Astrocyte of the spinal cord (primary cell): ENCODE measurements at regions not wholly inside any gene's neighbourhood (a gene's known extent, or its start where the extent isn't known, plus 50 kb on each side); places are given as distances from the start of the nearest gene placed in this dataset.
A peak's percentile ranks its signal among the peaks of the same experiment; 100 is the strongest.

Experiments used
- DNase-seq: peaks from one replicate; pipeline ENCODE4 v3.0.0; 2011; ENCODE audit warnings: low read depth, low spot score
- H3K4me3 ChIP-seq: 2 replicates; pipeline ENCODE4 v1.5.1; 2011; ENCODE audit warnings: low read depth, mild to moderate bottlenecking, low read length, moderate library complexity
- in situ Hi-C: cut with HindIII; loops from 2 replicates; pipeline ENCODE4 v1.10.0; 2017; ENCODE audit warnings: low sequenced_read_pairs
- TF ChIP-seq, protein P1 (sequence below): IDR thresholded peaks from 2 replicates; pipeline ENCODE4 v1.5.1; 2012; ENCODE audit warnings: low read depth, mild to moderate bottlenecking, low read length, inconsistent platforms

DNA sequence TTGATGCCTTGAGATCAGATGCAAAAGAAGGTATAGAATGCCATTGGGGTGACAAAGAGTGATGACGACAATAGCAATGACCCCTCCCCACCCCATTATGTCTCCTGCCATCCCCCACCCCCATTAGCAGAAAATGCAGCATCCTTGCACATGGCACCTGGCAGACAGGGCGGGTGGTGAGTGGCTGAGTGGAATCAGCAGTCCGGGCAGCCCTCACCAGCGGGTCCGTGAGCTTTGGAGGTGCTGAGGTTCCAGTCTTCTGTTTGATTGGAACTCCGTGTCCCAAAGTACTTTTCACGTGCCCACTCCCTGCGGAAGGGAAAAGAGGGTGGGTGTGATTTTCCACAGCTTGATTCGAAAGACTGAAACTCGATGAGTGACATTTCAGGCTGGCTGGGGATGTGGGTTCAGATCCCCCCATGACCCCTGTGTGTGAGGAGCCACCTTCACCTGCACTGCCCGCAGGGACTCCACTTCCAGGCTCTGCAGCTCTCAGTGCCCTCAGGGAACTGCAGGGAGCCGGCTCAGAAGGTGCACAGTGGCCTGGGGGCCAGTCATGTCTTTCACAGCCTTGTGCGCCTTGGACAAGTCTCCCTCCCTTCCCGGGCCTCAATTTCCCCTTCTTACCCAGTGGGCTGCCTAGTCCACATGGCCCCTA is 130.9 kb downstream of the GLI2 start:
- no peak overlapping the region for H3K4me3 ChIP-seq
- in situ Hi-C loops = no loop called here
- DNase-seq = no peak
- TF ChIP-seq, protein P1, sequence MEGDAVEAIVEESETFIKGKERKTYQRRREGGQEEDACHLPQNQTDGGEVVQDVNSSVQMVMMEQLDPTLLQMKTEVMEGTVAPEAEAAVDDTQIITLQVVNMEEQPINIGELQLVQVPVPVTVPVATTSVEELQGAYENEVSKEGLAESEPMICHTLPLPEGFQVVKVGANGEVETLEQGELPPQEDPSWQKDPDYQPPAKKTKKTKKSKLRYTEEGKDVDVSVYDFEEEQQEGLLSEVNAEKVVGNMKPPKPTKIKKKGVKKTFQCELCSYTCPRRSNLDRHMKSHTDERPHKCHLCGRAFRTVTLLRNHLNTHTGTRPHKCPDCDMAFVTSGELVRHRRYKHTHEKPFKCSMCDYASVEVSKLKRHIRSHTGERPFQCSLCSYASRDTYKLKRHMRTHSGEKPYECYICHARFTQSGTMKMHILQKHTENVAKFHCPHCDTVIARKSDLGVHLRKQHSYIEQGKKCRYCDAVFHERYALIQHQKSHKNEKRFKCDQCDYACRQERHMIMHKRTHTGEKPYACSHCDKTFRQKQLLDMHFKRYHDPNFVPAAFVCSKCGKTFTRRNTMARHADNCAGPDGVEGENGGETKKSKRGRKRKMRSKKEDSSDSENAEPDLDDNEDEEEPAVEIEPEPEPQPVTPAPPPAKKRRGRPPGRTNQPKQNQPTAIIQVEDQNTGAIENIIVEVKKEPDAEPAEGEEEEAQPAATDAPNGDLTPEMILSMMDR = no peak

DNA sequence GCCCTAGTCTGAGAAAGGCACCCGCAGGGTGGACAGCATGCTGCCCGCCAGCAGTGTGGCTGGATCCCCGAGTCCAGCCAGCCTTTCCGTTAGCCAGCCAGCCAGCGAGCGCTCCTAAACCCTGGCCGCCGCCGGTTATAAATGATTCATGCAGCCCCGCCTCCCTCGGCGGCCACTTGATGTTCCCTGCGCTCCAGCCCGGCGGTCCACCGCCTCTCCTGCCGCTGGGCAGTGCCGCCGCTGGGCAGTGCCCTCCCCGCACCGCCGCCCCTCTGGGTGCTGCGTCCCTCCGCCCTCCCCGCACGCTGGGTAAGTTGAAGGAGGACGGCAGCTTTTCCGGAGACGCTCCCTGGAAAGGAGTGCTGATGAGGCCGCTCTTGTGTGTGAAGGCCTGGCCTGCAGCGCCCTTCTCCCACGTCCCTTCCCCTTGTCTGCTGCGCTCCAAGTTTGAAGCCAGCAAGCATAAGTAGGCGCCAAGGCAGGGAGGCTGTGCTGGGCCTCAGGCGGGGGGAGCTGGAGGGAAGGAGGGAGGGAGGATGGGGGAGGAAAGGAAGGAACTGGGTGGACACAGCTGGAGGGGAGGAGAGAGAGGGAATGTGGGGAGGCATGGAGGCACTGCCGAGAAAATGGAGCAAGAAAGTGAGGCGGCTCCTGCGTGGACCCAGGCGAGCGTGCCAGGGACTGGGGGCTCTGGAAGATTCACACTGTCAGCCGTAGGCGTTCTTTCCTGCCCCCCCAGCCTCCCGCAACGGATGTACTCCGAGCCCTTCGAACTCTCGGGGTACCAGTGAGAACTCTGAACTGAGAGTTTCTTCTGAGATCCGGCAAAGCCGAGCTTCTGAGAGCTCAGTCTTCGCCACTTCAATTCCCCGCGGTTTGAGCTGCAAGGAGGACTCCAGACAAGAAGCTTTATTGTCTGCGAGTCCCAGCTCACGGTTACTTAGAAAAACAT is 131.9 kb downstream of the GLI2 start:
- H3K4me3 ChIP-seq = peak overlapping the region; percentile 38
- in situ Hi-C loops = no loop called here
- TF ChIP-seq, protein P1 = no peak
- peak; percentile 86 for DNase-seq

DNA sequence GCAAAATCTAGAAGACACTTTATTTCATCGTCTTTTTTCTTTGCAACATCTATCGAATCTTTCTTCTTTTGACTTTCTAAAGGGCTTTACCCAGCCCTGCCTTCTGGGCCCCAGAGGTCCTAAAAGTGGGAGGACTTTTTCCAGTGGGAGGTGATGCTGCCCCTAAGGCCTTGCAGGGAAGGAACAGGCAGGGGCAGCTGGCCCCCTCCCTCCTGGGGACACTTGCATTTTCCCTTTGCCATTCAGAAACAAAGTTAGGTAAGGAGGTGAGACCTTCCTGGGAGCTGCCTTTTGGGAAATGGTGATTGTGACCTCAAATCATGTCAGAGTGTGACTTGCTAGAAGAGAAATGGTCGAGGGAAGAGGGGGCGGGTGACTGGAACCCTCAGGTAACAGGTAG is 132.7 kb downstream of the GLI2 start:
- in situ Hi-C loops = no loop called here
- H3K4me3 ChIP-seq = no peak overlapping the region
- TF ChIP-seq, protein P1 = no peak
- no peak for DNase-seq

DNA sequence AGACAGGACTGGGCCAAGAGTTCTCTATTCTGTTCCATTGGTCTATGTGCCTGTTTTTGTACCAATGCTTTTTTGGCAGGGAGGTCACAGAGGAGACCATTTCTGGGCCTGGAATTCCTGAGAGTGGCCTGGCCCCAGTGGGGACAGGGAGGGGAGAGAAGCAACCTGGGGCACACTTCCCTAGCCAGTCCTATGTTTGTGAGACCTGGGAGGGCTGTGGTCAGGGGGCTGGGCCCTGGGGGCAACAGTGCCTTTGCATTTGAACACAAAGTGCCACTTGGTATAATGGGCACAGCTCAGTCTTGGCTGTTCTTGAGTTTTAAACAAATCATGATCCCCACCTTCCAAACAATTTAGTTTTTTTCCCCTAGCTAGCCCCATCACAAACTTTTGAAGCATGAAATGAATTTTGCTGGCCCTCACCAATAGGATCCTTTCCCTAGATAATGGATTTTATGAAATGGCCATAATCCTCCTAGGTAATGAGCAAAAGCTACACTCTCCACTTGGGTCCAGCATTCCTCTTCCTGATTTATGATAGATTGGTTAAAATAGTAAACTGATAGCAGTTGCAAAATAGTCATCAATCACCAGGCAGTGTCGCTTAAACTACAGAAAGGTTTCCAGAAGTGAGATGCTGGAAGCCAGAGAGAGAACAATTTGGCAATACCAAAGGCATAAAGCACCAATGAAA is 133.5 kb downstream of the GLI2 start:
- in situ Hi-C loops = no loop called here
- no peak for DNase-seq
- H3K4me3 ChIP-seq = no peak overlapping the region
- TF ChIP-seq, protein P1 = no peak

DNA sequence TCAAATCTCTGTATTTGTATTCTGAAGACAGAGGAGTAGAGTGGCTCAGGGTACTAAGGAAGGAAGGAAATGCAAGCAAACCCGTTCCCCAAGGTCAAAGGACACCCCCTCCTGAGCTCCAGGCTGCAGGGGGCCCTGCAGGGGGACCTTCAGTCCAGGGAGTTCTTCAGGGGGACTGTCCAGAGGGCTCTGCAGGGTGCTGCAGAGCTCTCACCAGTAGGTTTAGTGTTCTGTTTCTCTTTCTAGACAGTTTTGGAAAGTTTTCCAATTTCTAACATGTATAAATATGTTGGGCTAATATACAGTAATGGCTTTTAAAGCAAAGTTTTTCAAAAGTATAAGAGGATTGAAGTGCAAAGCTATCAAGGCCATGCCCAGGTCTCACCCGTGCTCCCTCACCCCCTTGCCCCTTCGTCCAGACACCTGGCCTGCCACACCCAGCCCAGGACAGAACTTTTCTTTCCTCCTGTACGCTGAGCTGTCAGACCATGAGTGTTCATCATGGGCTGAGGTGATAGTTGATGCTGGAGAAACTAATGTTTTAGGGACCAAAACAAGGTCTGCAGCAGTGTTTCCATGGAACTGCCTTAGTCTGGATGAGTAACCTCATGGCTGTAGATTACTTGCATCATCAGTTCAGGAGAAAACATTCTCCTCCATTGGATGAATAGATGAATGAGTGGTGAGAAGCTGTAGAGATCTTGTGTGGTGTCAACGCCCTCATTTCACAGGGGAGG is 134.2 kb downstream of the GLI2 start:
- in situ Hi-C loops = no loop called here

More for the DNA sequence above, 134.2 kb downstream of the GLI2 start:
- TF ChIP-seq, protein P1 = no peak
- DNase-seq = no peak
- H3K4me3 ChIP-seq = no peak overlapping the region
